ENCODE measurements at regions not wholly inside any gene's neighbourhood (a gene's known extent, or its start where the extent isn't known, plus 50 kb on each side); places are given as distances from the start of the nearest gene placed in this dataset.

DNA sequence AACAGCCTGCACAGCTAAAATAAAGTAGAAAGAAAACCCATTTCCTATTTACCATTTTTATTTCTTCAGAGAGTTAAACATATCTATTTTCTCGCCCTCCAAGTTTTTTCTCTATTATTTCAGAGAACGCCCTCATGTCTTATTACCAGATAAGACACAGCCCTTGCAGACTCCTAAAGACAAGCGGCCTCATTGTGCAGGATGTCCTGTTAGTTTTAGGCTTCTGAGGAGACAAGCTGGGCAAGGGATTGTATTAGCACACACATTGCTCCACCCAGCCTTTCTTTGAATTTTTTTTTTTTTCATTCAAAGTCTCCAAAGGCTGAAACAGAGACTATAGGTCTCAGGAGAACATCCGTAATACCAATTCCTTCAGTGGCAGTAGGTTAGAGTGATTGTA, 101.8 kb upstream of the UBL3 start:
- TF ChIP-seq, protein P1, sequence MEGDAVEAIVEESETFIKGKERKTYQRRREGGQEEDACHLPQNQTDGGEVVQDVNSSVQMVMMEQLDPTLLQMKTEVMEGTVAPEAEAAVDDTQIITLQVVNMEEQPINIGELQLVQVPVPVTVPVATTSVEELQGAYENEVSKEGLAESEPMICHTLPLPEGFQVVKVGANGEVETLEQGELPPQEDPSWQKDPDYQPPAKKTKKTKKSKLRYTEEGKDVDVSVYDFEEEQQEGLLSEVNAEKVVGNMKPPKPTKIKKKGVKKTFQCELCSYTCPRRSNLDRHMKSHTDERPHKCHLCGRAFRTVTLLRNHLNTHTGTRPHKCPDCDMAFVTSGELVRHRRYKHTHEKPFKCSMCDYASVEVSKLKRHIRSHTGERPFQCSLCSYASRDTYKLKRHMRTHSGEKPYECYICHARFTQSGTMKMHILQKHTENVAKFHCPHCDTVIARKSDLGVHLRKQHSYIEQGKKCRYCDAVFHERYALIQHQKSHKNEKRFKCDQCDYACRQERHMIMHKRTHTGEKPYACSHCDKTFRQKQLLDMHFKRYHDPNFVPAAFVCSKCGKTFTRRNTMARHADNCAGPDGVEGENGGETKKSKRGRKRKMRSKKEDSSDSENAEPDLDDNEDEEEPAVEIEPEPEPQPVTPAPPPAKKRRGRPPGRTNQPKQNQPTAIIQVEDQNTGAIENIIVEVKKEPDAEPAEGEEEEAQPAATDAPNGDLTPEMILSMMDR (IDR thresholded peaks at IDR 0.05) = no peak
- no peak for TF ChIP-seq POLR2A (IDR thresholded peaks at IDR 0.05)
